Cardiac muscle cell (in vitro differentiated cells and primary cell): ENCODE measurements at regions not wholly inside any gene's neighbourhood (a gene's known extent, or its start where the extent isn't known, plus 50 kb on each side); places are given as distances from the start of the nearest gene placed in this dataset.

Source experiments
- DNase-seq, 2 donors: peaks; one replicate each; pipeline versions ENCODE4 v3.0.0 to v3.0.0-alpha.2; 2010 to 2017; ENCODE audit warnings: low read depth in 1 of 2, low spot score in 1 of 2
- H3K27ac ChIP-seq: fragments of 200-600 bp; sonication (generic); 2 replicates; pipeline ENCODE4 v1.5.1; 2016
- H3K27me3 ChIP-seq: fragments of 200-600 bp; sonication (generic); 2 replicates; pipeline ENCODE4 v1.6.0; 2016; ENCODE audit warnings: control low read depth
- H3K36me3 ChIP-seq: fragments of 200-600 bp; sonication (generic); 2 replicates; pipeline ENCODE4 v1.5.1; 2016; ENCODE audit warnings: control low read depth
- H3K4me1 ChIP-seq: fragments of 200-600 bp; sonication (generic); 2 replicates; pipeline ENCODE4 v1.8.1; 2017; ENCODE audit warnings: low read depth, mild to moderate bottlenecking, mixed run types
- H3K4me3 ChIP-seq: fragments of 200-600 bp; sonication (generic); 2 replicates; pipeline ENCODE4 v1.5.1; 2016; ENCODE audit warnings: mild to moderate bottlenecking
- H3K9me3 ChIP-seq: fragments of 200-600 bp; sonication (generic); 2 replicates; pipeline ENCODE4 v1.5.1; 2017; ENCODE audit warnings: low read depth, mild to moderate bottlenecking, control low read depth
- CTCF ChIP-seq: IDR thresholded peaks from 2 replicates; pipeline ENCODE4 v1.5.1; 2012; ENCODE audit warnings: low read depth, mild to moderate bottlenecking, low read length

GRCh38 chrX:124641737-124642491 is 295.6 kb downstream of the SH2D1A start:
- no peak overlapping the region for H3K4me3 ChIP-seq
- H3K27me3 ChIP-seq, result no peaks in the 10 kb centered on the region
- DNase-seq, result no peak
- H3K27ac ChIP-seq, result no peak overlapping the region
- no peaks in the 10 kb centered on the region for H3K36me3 ChIP-seq
- H3K4me1 ChIP-seq, result no peaks in the 10 kb centered on the region
- no peaks in the 10 kb centered on the region for H3K9me3 ChIP-seq
- TF ChIP-seq CTCF, result no peak

GRCh38 chrX:124646403-124646802 is 300.0 kb downstream of the SH2D1A start:
- TF ChIP-seq CTCF, result no peak
- Histone ChIP-seq H3K36me3 (no peaks in the 10 kb centered on the region), H3K27ac (no peak overlapping the region), H3K4me3 (no peak overlapping the region), H3K27me3 (no peaks in the 10 kb centered on the region), H3K4me1 (no peaks in the 10 kb centered on the region), H3K9me3 (no peaks in the 10 kb centered on the region)
- no peak for DNase-seq

- H3K4me1 ChIP-seq, result no peaks in the 10 kb centered on the region
- no peaks in the 10 kb centered on the region for H3K27me3 ChIP-seq
- H3K36me3 ChIP-seq, result no peaks in the 10 kb centered on the region
- no peak for TF ChIP-seq CTCF
- H3K9me3 ChIP-seq, result no peaks in the 10 kb centered on the region
- no peak overlapping the region for H3K4me3 ChIP-seq
- no peak overlapping the region for H3K27ac ChIP-seq
- DNase-seq, result no peak
These were observed 304.7 kb downstream of the SH2D1A start for GRCh38 chrX:124651031-124651430.

- TF ChIP-seq CTCF, result no peak
- H3K27ac ChIP-seq, result no peak overlapping the region
- no peaks in the 10 kb centered on the region for H3K9me3 ChIP-seq
- H3K4me1 ChIP-seq, result peaks cover 7% of the 10 kb centered on the region
- no peaks in the 10 kb centered on the region for H3K36me3 ChIP-seq
- H3K27me3 ChIP-seq, result no peaks in the 10 kb centered on the region
- no peak for DNase-seq
- H3K4me3 ChIP-seq, result no peak overlapping the region
These were observed 319.4 kb downstream of the SH2D1A start for GRCh38 chrX:124665621-124666400.

GRCh38 chrX:124679199-124679598 is 332.8 kb downstream of the SH2D1A start:
- TF ChIP-seq CTCF, result no peak
- H3K36me3 ChIP-seq, result no peaks in the 10 kb centered on the region
- DNase-seq, result peak in 1 of 2 donors; percentile 38
- H3K27me3 ChIP-seq, result no peaks in the 10 kb centered on the region
- no peak overlapping the region for H3K4me3 ChIP-seq
- no peak overlapping the region for H3K27ac ChIP-seq
- no peaks in the 10 kb centered on the region for H3K4me1 ChIP-seq
- H3K9me3 ChIP-seq, result no peaks in the 10 kb centered on the region
